Uterus (tissue), 2 donors: ENCODE measurements at regions not wholly inside any gene's neighbourhood (a gene's known extent, or its start where the extent isn't known, plus 50 kb on each side); places are given as distances from the start of the nearest gene placed in this dataset.

Source experiments
- POLR2A ChIP-seq, 2 donors: fragments of 450-650 bp; IDR thresholded peaks; one replicate each; pipeline ENCODE4 v1.6.1; 2016; ENCODE audit warnings: antibody characterized with exemption in 2 of 2, mild to moderate bottlenecking in 1 of 2, moderate library complexity in 1 of 2
- TF ChIP-seq, protein P1 (sequence below), 4 experiments: fragments of 200-600 bp in 2 of 4; fragments of 450-650 bp in 2 of 4; sonication (generic) in 2 of 4; IDR thresholded peaks; one replicate each; pipeline ENCODE4 v1.5.1; 2016 to 2019; ENCODE audit warnings: antibody characterized with exemption in 4 of 4, mild to moderate bottlenecking in 2 of 4, moderate library complexity in 1 of 4

DNA sequence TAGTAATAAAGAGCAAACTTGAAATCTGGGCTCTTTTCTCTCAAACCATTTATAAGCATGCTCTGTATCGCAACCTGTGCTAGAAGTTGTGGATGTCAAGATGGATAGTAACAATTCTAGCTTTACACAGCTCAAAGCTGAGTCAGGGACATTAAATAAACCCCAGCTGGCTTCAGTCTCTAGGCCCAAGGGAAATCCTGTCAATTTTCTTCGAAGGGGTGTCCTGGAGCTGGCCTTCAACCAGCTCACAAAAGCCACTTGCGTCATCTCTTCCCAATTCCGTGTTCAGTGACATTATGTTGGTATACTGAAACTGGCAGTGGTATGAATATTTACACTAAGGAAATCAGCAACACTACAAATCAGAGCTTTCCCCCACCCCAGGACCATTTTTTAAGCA, 89.8 kb upstream of the PRKG2 start:
- TF ChIP-seq, protein P1, sequence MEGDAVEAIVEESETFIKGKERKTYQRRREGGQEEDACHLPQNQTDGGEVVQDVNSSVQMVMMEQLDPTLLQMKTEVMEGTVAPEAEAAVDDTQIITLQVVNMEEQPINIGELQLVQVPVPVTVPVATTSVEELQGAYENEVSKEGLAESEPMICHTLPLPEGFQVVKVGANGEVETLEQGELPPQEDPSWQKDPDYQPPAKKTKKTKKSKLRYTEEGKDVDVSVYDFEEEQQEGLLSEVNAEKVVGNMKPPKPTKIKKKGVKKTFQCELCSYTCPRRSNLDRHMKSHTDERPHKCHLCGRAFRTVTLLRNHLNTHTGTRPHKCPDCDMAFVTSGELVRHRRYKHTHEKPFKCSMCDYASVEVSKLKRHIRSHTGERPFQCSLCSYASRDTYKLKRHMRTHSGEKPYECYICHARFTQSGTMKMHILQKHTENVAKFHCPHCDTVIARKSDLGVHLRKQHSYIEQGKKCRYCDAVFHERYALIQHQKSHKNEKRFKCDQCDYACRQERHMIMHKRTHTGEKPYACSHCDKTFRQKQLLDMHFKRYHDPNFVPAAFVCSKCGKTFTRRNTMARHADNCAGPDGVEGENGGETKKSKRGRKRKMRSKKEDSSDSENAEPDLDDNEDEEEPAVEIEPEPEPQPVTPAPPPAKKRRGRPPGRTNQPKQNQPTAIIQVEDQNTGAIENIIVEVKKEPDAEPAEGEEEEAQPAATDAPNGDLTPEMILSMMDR (IDR thresholded peaks at IDR 0.05) = no peak
- TF ChIP-seq POLR2A (IDR thresholded peaks at IDR 0.05) = no peak
